ENCODE measurements at regions not wholly inside any gene's neighbourhood (a gene's known extent, or its start where the extent isn't known, plus 50 kb on each side); places are given as distances from the start of the nearest gene placed in this dataset.

DNA sequence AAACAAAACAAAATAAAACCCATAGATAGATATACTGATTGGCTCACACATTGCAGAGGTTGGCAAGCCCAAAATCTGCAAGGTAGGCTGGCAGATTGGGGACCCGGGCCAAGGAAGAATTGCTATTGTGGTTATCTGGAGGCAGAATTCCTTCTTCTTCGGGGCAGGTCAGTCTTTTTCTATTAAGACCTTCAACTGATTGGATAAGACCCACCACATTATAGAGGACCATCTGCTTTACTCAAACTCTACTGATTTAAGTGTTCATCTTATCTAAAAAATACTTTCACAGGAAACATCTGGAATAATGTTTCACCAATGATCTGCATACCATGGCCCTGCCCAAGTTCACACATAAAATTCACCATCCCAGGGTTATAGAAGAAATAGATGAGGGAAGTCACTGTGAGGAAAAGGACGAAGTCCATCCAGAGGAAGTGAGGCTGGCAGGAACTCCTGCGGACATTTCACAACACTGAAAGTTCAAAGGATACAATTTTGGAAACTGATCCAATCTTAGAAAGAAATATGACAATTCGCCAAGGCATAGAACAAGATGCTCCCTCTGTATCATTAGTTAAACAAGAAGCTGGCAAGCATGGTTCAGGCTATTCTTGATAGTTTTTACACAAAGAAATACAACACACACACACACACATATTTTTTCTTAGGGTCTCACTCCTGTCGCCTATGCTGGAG, 127.6 kb upstream of the MED13L start:
- peak overlapping the region in 1 of 3 donors; percentile 64 for H3K27ac ChIP-seq
- TF ChIP-seq POLR2A (IDR thresholded peaks at IDR 0.05) = no peak
- TF ChIP-seq, protein P1, sequence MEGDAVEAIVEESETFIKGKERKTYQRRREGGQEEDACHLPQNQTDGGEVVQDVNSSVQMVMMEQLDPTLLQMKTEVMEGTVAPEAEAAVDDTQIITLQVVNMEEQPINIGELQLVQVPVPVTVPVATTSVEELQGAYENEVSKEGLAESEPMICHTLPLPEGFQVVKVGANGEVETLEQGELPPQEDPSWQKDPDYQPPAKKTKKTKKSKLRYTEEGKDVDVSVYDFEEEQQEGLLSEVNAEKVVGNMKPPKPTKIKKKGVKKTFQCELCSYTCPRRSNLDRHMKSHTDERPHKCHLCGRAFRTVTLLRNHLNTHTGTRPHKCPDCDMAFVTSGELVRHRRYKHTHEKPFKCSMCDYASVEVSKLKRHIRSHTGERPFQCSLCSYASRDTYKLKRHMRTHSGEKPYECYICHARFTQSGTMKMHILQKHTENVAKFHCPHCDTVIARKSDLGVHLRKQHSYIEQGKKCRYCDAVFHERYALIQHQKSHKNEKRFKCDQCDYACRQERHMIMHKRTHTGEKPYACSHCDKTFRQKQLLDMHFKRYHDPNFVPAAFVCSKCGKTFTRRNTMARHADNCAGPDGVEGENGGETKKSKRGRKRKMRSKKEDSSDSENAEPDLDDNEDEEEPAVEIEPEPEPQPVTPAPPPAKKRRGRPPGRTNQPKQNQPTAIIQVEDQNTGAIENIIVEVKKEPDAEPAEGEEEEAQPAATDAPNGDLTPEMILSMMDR (IDR thresholded peaks at IDR 0.05) = no peak
- no peak overlapping the region for H3K4me3 ChIP-seq
- intact Hi-C loops (cut with DNase I) = no loop called here
- 39% methylated on average over 6 of the region's 6 CpGs for WGBS (ENCODE audit: insufficient coverage, low coverage, low lambda C conversion rate, missing lambda C conversion rate)
- H3K4me1 ChIP-seq = peaks cover 0 to 27% (median 14%) of the 10 kb centered on the region in 4 donors
- no peaks in the 10 kb centered on the region for H3K27me3 ChIP-seq
- ATAC-seq (peak; percentile 37 to 74 (median 56)), DNase-seq (peak in 1 of 3 donors; percentile 65)
- no peaks in the 10 kb centered on the region for H3K9me3 ChIP-seq
- no peaks in the 10 kb centered on the region for H3K36me3 ChIP-seq

DNA sequence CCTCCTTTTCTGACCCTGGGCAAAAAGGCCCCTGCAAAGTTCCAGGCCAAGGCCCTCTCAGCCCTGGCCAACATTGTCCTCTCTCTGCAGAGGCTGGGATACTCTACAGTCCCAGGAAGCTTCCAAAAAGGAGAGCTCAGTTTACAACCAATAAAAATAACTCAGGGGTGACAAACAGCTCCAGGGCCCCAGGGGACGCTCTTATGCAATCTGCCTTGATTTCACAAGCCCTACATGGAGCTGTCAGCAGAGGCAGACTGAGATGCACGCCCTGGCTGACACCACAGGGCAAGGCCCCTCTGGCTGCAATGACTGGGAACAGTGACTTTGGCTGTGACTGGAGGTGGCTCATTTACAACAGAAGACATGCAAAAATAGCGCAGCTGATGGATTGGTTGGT, 129.0 kb upstream of the MED13L start:
- TF ChIP-seq, protein P1 (IDR thresholded peaks at IDR 0.05) = peak; percentile 20 to 31 (median 26)
- TF ChIP-seq POLR2A (IDR thresholded peaks at IDR 0.05) = no peak
- intact Hi-C loops (cut with DNase I) = no loop called here
- peak; percentile 89 to 94 (median 92) for ATAC-seq
- no peak overlapping the region for H3K4me3 ChIP-seq
- no peaks in the 10 kb centered on the region for H3K27me3 ChIP-seq
- H3K4me1 ChIP-seq = peaks cover 0 to 27% (median 14%) of the 10 kb centered on the region in 4 donors
- WGBS (ENCODE audit: insufficient coverage, low coverage, low lambda C conversion rate, missing lambda C conversion rate) = 3% methylated on average over 3 of the region's 3 CpGs
- peak overlapping the region in 2 of 3 donors; percentile 33 to 64 for H3K27ac ChIP-seq
- no peaks in the 10 kb centered on the region for H3K9me3 ChIP-seq
- no peaks in the 10 kb centered on the region for H3K36me3 ChIP-seq
- DNase-seq = peak; percentile 83 to 96 (median 92)

DNA sequence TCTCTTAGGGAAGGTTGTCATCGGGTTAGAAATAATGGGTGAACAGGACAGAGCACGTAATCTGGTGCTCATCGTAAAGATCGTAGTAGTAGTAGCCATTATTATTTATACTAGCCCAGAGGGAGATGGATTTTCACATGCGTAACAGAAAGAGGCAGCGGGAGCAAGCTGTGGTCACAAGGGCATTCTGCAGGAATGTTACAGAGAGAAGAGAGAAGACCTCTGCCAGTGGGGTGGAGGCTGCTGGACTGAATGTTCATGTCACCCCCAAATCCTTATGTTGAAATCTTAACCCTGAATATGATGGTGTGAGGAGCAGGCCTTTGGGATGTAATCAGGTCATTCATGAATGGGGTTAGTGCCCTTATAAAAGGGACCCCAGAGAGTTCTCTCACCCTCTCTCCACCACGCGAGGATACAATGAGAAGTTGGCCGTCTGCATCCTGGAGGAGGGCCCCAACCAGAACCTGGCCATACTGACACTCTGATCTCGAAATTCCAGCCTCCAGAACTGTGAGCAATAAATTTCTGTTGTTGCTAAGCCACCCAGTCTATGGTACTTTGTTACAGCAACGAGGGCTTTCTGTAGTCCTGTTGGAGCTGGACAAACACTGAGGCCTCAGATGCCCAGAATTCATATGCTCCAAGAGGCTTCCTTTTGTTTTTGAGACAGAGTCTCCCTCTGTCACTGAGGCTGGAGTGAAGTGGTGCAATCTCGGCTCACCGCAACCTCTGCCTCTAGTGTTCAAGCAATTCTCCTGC, 131.2 kb upstream of the MED13L start:
- Histone ChIP-seq H3K27ac (no peak overlapping the region), H3K9me3 (no peaks in the 10 kb centered on the region), H3K36me3 (no peaks in the 10 kb centered on the region), H3K4me3 (no peak overlapping the region), H3K4me1 (peaks cover 0 to 27% (median 14%) of the 10 kb centered on the region in 4 donors), H3K27me3 (no peaks in the 10 kb centered on the region)
- TF ChIP-seq, protein P1 (IDR thresholded peaks at IDR 0.05) = no peak
- no peak for TF ChIP-seq POLR2A (IDR thresholded peaks at IDR 0.05)
- intact Hi-C loops (cut with DNase I) = no loop called here
- DNase-seq (no peak), ATAC-seq (no peak)
- 95% methylated on average over 12 of the region's 13 CpGs for WGBS (ENCODE audit: insufficient coverage, low coverage, low lambda C conversion rate, missing lambda C conversion rate)

DNA sequence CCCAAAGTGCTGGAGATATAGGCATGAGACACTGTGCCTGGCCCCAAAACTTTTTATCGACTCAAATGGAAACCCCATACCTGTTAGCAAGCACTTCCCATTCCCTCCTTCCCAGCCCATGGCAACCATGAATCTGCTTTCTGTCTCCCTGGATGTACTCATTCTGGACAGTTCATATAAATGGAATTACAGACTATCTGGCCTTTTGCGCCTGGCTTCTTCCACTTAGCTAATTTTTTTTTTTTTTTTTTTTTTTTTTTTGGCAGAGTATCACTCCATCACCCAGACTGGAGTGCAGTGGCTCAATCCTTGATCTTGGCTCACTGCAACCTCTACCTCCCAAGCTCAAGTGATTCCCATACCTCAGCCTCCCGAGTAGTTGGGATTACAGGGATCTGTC, 134.5 kb upstream of the MED13L start:
- H3K4me3 ChIP-seq = no peak overlapping the region
- no peak for ATAC-seq
- intact Hi-C loops (cut with DNase I) = no loop called here
- H3K27me3 ChIP-seq = no peaks in the 10 kb centered on the region
- no peaks in the 10 kb centered on the region for H3K9me3 ChIP-seq
- H3K36me3 ChIP-seq = no peaks in the 10 kb centered on the region
- TF ChIP-seq, protein P1 (IDR thresholded peaks at IDR 0.05) = no peak
- TF ChIP-seq POLR2A (IDR thresholded peaks at IDR 0.05) = no peak
- H3K27ac ChIP-seq = no peak overlapping the region
- H3K4me1 ChIP-seq = peaks cover 0 to 6% (median 2%) of the 10 kb centered on the region in 4 donors
- 90% methylated on average over 2 of the region's 3 CpGs for WGBS (ENCODE audit: insufficient coverage, low coverage, low lambda C conversion rate, missing lambda C conversion rate)
- no peak for DNase-seq

Data from right lobe of liver (tissue), 6 donors.